Activated CD4-positive, alpha-beta T cell treated with anti-CD3 and anti-CD28 coated beads for 36 hours (primary cell): ENCODE measurements at regions not wholly inside any gene's neighbourhood (a gene's known extent, or its start where the extent isn't known, plus 50 kb on each side); places are given as distances from the start of the nearest gene placed in this dataset.
A peak's percentile ranks its signal among the peaks of the same experiment; 100 is the strongest.
"Not testable (repeated sequence)": the region's sequence is repeated elsewhere in the genome, so short reads cannot be mapped to it uniquely, and the experiment has no call there.

Experiments used
- ATAC-seq: fragments of 200-7000 bp; cut with Tn5 transposase; one replicate; pipeline ENCODE4 v1.10.0; 2021; ENCODE audit warnings: mild to moderate bottlenecking, moderate library complexity
- CTCF ChIA-PET: fragments of 350-600 bp; sonication (Branson Sonifier 250); formaldehyde crosslinking; loops from one replicate; lab custom pipeline; 2021; ENCODE audit warnings: antibody characterized with exemption; lab: Charles Lee
- POLR2A ChIA-PET: fragments of 350-600 bp; sonication (Branson Sonifier 250); formaldehyde crosslinking; loops from one replicate; lab custom pipeline; 2021; ENCODE audit warnings: antibody characterized with exemption, inconsistent platforms; lab: Charles Lee
- DNase-seq: peaks from one replicate; pipeline ENCODE4 v3.0.0-alpha.2; 2020
- H3K27ac Mint-ChIP-seq: one replicate; pipeline ENCODE4 v1.8.0; 2021; ENCODE audit warnings: mixed read lengths
- H3K27me3 Mint-ChIP-seq: one replicate; pipeline ENCODE4 v1.8.0; 2021; ENCODE audit warnings: mixed read lengths
- H3K36me3 Mint-ChIP-seq: one replicate; pipeline ENCODE4 v1.8.0; 2021; ENCODE audit warnings: low read depth, mixed read lengths
- H3K4me1 Mint-ChIP-seq: one replicate; pipeline ENCODE4 v1.8.0; 2021; ENCODE audit warnings: mixed read lengths
- H3K4me3 Mint-ChIP-seq: one replicate; pipeline ENCODE4 v1.8.0; 2021; ENCODE audit warnings: mild to moderate bottlenecking, moderate library complexity, mixed read lengths
- H3K9me3 Mint-ChIP-seq: one replicate; pipeline ENCODE4 v1.8.0; 2021; ENCODE audit warnings: low read depth, mixed read lengths
- intact Hi-C, 2 experiments: fragments of 100-400 bp; cut with DNase I in 1 of 2; cut with micrococcal nuclease in 1 of 2; formaldehyde crosslinking; loops; one replicate each; pipeline versions ENCODE4 v1.14.2 to v1.15.1; 2022 to 2024; cut with DNase I, micrococcal nuclease

DNA sequence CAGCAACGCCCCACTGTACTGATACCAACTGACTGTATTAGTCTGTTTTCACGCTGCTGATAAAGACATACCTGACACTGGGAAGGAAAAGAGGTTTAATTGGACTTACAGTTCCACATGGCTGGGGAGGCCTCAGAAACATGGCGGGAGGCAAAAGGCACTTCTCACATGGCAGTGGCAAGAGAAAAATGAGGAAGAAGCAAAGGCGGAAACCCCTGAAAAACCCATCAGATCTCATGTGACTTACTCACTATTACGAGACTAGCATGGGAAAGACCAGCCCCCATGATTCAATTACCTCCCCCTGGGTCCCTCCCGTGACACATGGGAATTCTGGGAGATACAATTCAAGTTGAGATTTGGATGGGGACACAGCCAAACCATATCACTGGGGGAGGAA, 110.0 kb upstream of the LNX1 start:
- H3K36me3 Mint-ChIP-seq, H3K4me3 Mint-ChIP-seq, H3K27ac Mint-ChIP-seq, H3K9me3 Mint-ChIP-seq, DNase-seq, CTCF ChIA-PET, intact Hi-C loops, ATAC-seq, POLR2A ChIA-PET: not testable (repeated sequence)
- Mint-ChIP-seq H3K4me1 (peaks cover 13% of the 10 kb centered on the region), H3K27me3 (peaks cover 17% of the 10 kb centered on the region)

DNA sequence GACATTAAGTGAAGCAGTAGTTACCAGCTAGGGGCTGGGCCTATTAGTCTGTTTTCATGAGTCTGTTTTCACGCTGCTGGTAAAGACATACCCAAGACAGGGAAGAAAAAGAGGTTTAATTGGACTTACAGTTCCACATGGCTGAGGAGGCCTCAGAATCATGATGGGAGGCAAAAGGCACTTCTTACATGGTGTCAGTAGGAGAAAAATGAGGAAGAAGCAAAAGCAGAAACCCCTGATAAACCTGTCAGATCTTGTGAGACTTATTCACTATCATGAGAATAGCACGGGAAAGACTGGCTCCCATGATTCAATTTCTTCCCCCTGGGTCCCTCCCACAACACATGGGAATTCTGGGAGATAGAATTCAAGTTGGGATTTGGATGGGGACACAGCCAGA, 108.0 kb upstream of the LNX1 start:
- Mint-ChIP-seq H3K4me1 (peaks cover 13% of the 10 kb centered on the region), H3K27me3 (peaks cover 11% of the 10 kb centered on the region)
- intact Hi-C loops, ATAC-seq, H3K4me3 Mint-ChIP-seq, H3K9me3 Mint-ChIP-seq, DNase-seq, H3K36me3 Mint-ChIP-seq, H3K27ac Mint-ChIP-seq, POLR2A ChIA-PET: not testable (repeated sequence)
- CTCF ChIA-PET, result interaction anchor here (0.6 to 0.7 kb wide), 2 partner anchors 24 to 686 kb away, joined by 3 read pairs; no protein-coding TSS in a partner anchor

DNA sequence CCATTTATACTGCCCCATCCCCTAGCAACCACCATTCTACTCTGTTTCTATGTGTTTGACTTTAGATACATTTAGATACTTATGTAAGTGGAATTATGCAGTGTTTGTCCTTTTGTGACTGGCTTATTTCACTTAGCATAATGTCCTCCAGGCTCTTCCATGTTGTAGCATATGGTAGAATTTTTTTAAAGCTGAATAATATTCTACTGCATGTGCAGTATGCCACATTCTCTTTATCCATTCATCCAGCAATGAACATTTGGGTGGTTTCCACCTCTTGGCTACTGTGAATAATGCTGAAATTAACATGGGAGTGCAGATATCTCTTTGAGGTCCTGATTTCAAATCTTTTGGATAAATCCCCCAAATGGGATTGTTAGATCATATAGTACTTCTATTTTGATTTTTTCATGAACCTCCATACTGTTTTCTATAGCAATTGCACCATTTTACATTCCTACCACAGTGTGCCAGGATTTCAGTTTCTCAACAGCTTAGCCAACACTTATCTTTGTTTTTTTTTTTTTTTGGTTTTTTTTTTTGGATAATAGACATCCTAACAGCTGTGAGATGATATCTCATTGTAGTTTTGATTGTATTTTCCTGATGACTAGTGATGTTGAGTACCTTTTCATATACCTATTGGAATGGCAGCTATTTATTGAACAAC, 105.9 kb upstream of the LNX1 start:
- peaks cover 3% of the 10 kb centered on the region for H3K27me3 Mint-ChIP-seq
- ChIA-PET POLR2A (no interaction called here), CTCF (no interaction called here)
- H3K36me3 Mint-ChIP-seq, result no peaks in the 10 kb centered on the region
- no peak overlapping the region for H3K27ac Mint-ChIP-seq
- no peak for DNase-seq
- no peak for ATAC-seq
- no peaks in the 10 kb centered on the region for H3K9me3 Mint-ChIP-seq
- intact Hi-C loops, result no loop called here
- H3K4me1 Mint-ChIP-seq, result peaks cover 1% of the 10 kb centered on the region
- H3K4me3 Mint-ChIP-seq, result no peak overlapping the region

DNA sequence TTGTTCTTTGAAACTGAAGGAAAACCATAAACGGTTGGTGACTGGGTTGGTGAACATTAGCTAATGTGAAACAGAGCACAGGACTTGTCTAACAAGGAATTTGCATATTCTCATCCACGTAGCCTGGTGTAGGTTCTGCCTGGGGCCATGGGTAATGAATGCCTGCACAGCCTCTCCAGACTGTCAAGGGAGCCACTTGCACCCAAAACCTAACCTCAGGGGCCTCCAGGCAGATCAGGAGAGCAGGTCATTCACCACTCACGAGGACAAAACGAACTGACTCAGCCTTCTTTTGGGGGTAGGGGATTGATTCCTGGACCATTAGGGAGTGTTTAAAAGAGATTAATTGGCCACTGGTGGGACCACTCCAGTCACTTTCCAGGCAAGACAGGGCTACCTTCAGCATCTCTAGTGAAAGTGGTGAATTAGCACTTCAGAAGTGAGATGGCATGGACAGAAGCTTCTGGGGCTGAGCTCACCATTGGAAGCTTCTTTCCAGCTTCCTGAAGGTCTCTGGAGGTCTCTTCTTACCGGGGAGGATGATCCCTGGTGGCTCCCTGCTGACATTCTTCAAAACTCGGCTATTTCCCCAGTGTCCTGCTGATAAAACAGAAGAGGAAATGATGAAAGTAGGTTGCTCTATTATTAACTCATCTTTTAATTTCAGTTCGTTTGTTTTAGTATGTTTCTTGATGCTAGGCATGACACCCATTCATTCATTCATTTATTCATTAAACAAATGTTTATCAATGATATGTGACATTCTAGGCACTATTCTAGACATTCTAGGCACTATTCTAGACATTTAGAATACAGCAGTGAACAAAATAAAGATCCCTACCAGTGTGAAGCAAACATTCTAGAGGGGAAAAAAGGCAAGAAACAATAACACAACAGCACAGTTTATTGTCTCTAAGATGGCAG, 104.5 kb upstream of the LNX1 start:
- H3K4me1 Mint-ChIP-seq, result no peaks in the 10 kb centered on the region
- no peaks in the 10 kb centered on the region for H3K36me3 Mint-ChIP-seq
- no peak for DNase-seq
- H3K27me3 Mint-ChIP-seq, result peaks cover 9% of the 10 kb centered on the region
- no peak for ATAC-seq
- H3K27ac Mint-ChIP-seq, result no peak overlapping the region
- no peaks in the 10 kb centered on the region for H3K9me3 Mint-ChIP-seq
- intact Hi-C loops, result no loop called here
- ChIA-PET POLR2A (no interaction called here), CTCF (no interaction called here)
- no peak overlapping the region for H3K4me3 Mint-ChIP-seq

GRCh38 chr4:53694666-53695065, 103.4 kb upstream of the LNX1 start:
- intact Hi-C loops, result no loop called here
- ChIA-PET CTCF (interaction anchor here (1.0 kb wide), 1 partner anchor 10 kb away, joined by 5 read pairs; no protein-coding TSS in a partner anchor), POLR2A (interaction anchor here (0.6 kb wide), 1 partner anchor 470 kb away, joined by 6 read pairs; no protein-coding TSS in a partner anchor)
- H3K27me3 Mint-ChIP-seq, result peaks cover 18% of the 10 kb centered on the region
- H3K9me3 Mint-ChIP-seq, result no peaks in the 10 kb centered on the region
- DNase-seq, result no peak
- no peaks in the 10 kb centered on the region for H3K36me3 Mint-ChIP-seq
- ATAC-seq, result no peak
- no peak overlapping the region for H3K27ac Mint-ChIP-seq
- no peaks in the 10 kb centered on the region for H3K4me1 Mint-ChIP-seq
- H3K4me3 Mint-ChIP-seq, result no peak overlapping the region

DNA sequence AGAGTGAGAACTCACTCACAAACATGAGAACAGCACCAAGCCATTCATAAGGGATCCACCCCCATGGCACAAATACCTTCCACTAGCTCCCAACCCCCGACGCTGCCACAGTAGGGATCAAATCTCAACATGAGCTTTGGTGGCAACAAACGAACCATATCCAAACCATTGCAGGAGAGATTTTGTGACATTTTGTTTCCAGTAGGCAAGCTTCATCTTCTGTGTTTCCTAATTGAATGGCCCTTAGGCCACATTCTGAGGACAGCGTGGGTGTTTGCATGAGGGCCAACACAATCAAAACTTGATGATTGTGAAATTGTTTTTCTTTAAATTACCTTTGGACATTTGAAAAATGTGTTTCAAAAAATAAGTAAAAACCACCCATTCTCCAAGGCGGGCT, 102.6 kb upstream of the LNX1 start:
- Mint-ChIP-seq H3K4me1 (no peaks in the 10 kb centered on the region), H3K9me3 (no peaks in the 10 kb centered on the region), H3K27me3 (peaks cover 22% of the 10 kb centered on the region), H3K36me3 (no peaks in the 10 kb centered on the region), H3K27ac (no peak overlapping the region), H3K4me3 (no peak overlapping the region)
- ChIA-PET CTCF (interaction anchor here (1.0 kb wide), 1 partner anchor 11 kb away, joined by 5 read pairs; no protein-coding TSS in a partner anchor), POLR2A (no interaction called here)
- DNase-seq, result no peak
- ATAC-seq, result no peak
- intact Hi-C loops, result no loop called here

DNA sequence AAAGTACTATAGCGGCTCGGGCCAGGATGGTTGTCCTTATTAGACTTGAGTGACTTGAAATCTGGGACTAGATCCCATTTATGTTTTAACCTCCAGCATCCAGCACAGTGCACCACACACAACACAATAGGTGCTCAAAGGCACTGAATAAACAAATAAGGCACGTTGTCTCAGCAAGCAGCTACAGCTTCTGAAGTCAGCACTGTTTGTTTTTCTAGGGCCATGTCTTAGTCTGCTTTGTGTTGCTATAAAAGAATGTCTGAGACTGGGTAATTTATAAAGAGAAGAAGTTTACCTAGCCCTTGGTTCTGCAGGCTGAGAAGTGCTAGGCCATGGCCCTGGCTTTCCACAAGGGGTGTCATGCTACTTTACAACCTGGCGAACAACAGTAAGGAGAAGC, 102.1 kb upstream of the LNX1 start:
- H3K4me1 Mint-ChIP-seq, result peaks cover 4% of the 10 kb centered on the region
- ChIA-PET CTCF (no interaction called here), POLR2A (no interaction called here)
- H3K27me3 Mint-ChIP-seq, result peaks cover 22% of the 10 kb centered on the region
- intact Hi-C loops, result no loop called here
- H3K9me3 Mint-ChIP-seq, result no peaks in the 10 kb centered on the region
- no peaks in the 10 kb centered on the region for H3K36me3 Mint-ChIP-seq
- H3K4me3 Mint-ChIP-seq, result no peak overlapping the region
- no peak overlapping the region for H3K27ac Mint-ChIP-seq
- DNase-seq, result no peak
- ATAC-seq, result no peak

- H3K27me3 Mint-ChIP-seq, result peaks cover 48% of the 10 kb centered on the region
- peak; percentile 90 for ATAC-seq
- POLR2A ChIA-PET, result no interaction called here
- intact Hi-C loops, result no loop called here
- CTCF ChIA-PET, result interaction anchor here (0.5 kb wide), 1 partner anchor 166 kb away, joined by 3 read pairs; no protein-coding TSS in a partner anchor
- peak; percentile 67 for DNase-seq
- peaks cover 11% of the 10 kb centered on the region for H3K4me1 Mint-ChIP-seq
- no peak overlapping the region for H3K4me3 Mint-ChIP-seq
- no peaks in the 10 kb centered on the region for H3K9me3 Mint-ChIP-seq
- H3K27ac Mint-ChIP-seq, result no peak overlapping the region
- H3K36me3 Mint-ChIP-seq, result no peaks in the 10 kb centered on the region
Observed at GRCh38 chr4:53688186-53688790, 97.0 kb upstream of the LNX1 start.

DNA sequence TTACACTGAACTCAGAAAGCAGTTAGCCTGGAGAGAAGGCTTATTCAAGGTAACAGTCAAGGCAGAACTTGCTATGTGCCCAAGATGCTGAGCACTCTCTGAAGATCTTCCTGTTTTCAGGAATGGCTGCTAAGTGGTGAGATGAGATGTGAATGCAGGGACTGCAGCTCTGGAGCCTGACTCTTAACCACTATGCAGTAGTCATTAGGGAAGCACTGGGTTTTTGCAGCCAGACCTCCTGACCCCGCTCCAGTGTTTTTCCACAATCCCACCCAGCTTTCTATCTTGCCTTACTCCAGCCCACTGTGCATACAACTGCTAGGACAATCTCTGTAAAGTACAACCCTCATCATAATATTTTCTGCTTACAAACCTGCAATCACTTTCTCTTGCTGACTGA, 95.2 kb upstream of the LNX1 start:
- Mint-ChIP-seq H3K4me3 (no peak overlapping the region), H3K9me3 (no peaks in the 10 kb centered on the region), H3K27me3 (peaks cover 48% of the 10 kb centered on the region), H3K27ac (no peak overlapping the region), H3K36me3 (no peaks in the 10 kb centered on the region), H3K4me1 (peaks cover 11% of the 10 kb centered on the region)
- POLR2A ChIA-PET, result no interaction called here
- CTCF ChIA-PET, result interaction anchor here (0.6 kb wide), 1 partner anchor 553 kb away, joined by 3 read pairs; no protein-coding TSS in a partner anchor
- DNase-seq, result no peak
- intact Hi-C loops, result no loop called here
- no peak for ATAC-seq

DNA sequence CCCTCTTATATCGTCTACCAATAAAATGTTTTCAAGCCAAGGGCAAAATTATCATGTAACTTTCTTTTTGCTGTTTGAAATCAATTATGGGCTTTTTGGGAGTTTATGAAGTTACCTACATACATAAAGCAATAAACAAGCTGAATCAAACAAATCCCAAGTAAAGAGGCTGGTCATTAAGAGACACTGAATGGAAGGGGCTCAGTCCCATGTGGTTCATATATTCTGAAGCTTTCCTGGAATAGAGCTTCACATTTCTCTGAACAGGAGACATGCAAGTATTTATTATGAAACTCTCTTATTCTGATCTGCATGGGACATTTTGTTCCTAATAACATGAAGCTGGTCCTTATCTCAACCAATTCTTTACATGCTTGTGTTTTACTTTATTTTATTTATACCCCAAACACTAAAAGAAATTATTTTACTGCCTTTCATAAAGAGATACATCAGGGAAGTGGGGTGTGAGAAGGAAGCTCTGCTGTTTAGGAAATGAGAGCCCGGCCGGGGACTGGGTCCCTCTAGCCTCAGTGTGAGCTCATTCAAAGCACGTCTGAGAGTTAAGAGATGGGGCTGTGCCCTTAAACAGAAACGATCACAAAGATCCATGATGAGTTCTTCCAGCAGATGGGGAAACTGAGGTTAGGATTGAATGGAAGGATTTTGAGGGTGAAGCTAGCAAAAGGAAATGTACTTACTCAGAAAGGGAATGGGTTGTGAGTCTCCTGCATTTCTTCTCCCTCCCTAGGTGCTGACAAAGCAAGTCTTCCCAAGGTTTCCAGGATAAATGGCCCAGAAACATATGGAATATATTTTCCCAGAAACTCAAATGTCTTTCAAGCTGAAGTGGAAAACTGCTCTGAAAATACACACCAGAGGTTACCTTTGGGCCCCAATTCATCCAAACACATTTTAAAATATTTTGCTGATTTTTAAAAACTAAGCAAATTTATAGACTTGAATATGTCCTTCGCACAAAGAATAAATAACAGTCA, 93.1 kb upstream of the LNX1 start:
- intact Hi-C loops, result no loop called here
- CTCF ChIA-PET, result no interaction called here

More for the DNA sequence above, 93.1 kb upstream of the LNX1 start:
- H3K27ac Mint-ChIP-seq, result no peak overlapping the region
- peaks cover 32% of the 10 kb centered on the region for H3K27me3 Mint-ChIP-seq
- POLR2A ChIA-PET, result no interaction called here
- DNase-seq, result no peak
- no peaks in the 10 kb centered on the region for H3K9me3 Mint-ChIP-seq
- no peak for ATAC-seq
- H3K36me3 Mint-ChIP-seq, result no peaks in the 10 kb centered on the region
- peaks cover 11% of the 10 kb centered on the region for H3K4me1 Mint-ChIP-seq
- no peak overlapping the region for H3K4me3 Mint-ChIP-seq
